Right lobe of liver (tissue), 6 donors: ENCODE measurements at regions not wholly inside any gene's neighbourhood (a gene's known extent, or its start where the extent isn't known, plus 50 kb on each side); places are given as distances from the start of the nearest gene placed in this dataset.
A peak's percentile ranks its signal among the peaks of the same experiment; 100 is the strongest.

Experiments
- ATAC-seq, 4 donors: fragments of 200-7000 bp; cut with Tn5 transposase; one replicate each; pipeline ENCODE4 v1.9.1; 2020; ENCODE audit warnings: mild to moderate bottlenecking in 4 of 4, moderate library complexity in 4 of 4
- DNase-seq, 3 donors: peaks; one replicate each; pipeline ENCODE4 v3.0.0-alpha.2; 2020
- H3K27ac ChIP-seq, 3 donors: fragments of 200-600 bp; one replicate each; pipeline ENCODE4 v1.8.0; 2022
- H3K27me3 ChIP-seq, 2 donors: fragments of 200-600 bp; one replicate each; pipeline ENCODE4 v1.8.0; 2022
- H3K36me3 ChIP-seq, 4 donors: fragments of 200-600 bp; sonication (generic) in 1 of 4; one replicate each; pipeline versions ENCODE4 v1.5.1 to v1.8.0; 2017 to 2022; ENCODE audit warnings: control low read depth in 1 of 4
- H3K4me1 ChIP-seq, 4 donors: fragments of 200-600 bp; sonication (generic) in 1 of 4; one replicate each; pipeline versions ENCODE4 v1.5.1 to v1.8.0; 2017 to 2022; ENCODE audit warnings: control low read depth in 1 of 4
- H3K4me3 ChIP-seq, 3 donors: fragments of 200-600 bp; one replicate each; pipeline ENCODE4 v1.8.0; 2022
- H3K9me3 ChIP-seq, 4 donors: fragments of 200-600 bp; sonication (generic) in 1 of 4; one replicate each; pipeline versions ENCODE4 v1.5.1 to v1.8.0; 2017 to 2022; ENCODE audit warnings: control low read depth in 1 of 4
- CTCF ChIP-seq, 4 donors: fragments of 200-600 bp in 3 of 4; fragments of 450-650 bp in 1 of 4; IDR thresholded peaks; one replicate each; pipeline versions ENCODE4 v1.5.1 to v1.8.0; 2016 to 2022; ENCODE audit warnings: antibody characterized with exemption in 4 of 4, mild to moderate bottlenecking in 2 of 4
- POLR2A ChIP-seq: fragments of 450-650 bp; IDR thresholded peaks from one replicate; pipeline ENCODE4 v1.6.1; 2017; ENCODE audit warnings: antibody characterized with exemption, mild to moderate bottlenecking
- WGBS: methylation state at CpG from one replicate; pipeline ENCODE4 v1.1.6; 2018; ENCODE audit warnings: low coverage, low lambda C conversion rate; ENCODE audit not compliant: insufficient coverage; ENCODE audit errors: missing lambda C conversion rate; 5-methylcytosine and 5-hydroxymethylcytosine counted together
- intact Hi-C, 2 donors: fragments of 100-400 bp; cut with DNase I; formaldehyde crosslinking; loops; one replicate each; pipeline versions ENCODE4 v1.11.2 to v1.14.1; 2022
- donor health status: DM: no; HTN: yes; CAD: no.
- donor health status: DM: no; HTN: no; CAD: no.
- donor health status: DM: no; HTN: no; CAD: no.
- donor health status: DM: no; HTN: yes; CAD: no.
- donor health status: DM: no; HTN: yes; CAD: no.

GRCh38 chr2:120846406-120847095 lies 110.9 kb downstream of the GLI2 start:
- intact Hi-C loops, result no loop called here
- DNase-seq (no peak), ATAC-seq (no peak)
- no peak overlapping the region for H3K27ac ChIP-seq
- H3K36me3 ChIP-seq, result no peaks in the 10 kb centered on the region
- no peaks in the 10 kb centered on the region for H3K9me3 ChIP-seq
- no peaks in the 10 kb centered on the region for H3K27me3 ChIP-seq
- no peaks in the 10 kb centered on the region for H3K4me1 ChIP-seq
- 77% methylated on average over 7 of the region's 14 CpGs for WGBS
- no peak overlapping the region for H3K4me3 ChIP-seq
- TF ChIP-seq CTCF (IDR thresholded peaks at IDR 0.05) (no peak), POLR2A (no peak)

- no peak for DNase-seq
- WGBS, result 48% methylated on average over 5 of the region's 24 CpGs
Measured at GRCh38 chr2:120847700-120848321, 112.1 kb downstream of the GLI2 start.

GRCh38 chr2:120849278-120849677 lies 113.6 kb downstream of the GLI2 start:
- H3K27ac ChIP-seq, result no peak overlapping the region
- H3K9me3 ChIP-seq, result no peaks in the 10 kb centered on the region
- H3K36me3 ChIP-seq, result no peaks in the 10 kb centered on the region
- no peak for TF ChIP-seq POLR2A
- no peak for TF ChIP-seq CTCF (IDR thresholded peaks at IDR 0.05)
- intact Hi-C loops, result no loop called here
- no peak for ATAC-seq
- no peak for DNase-seq
- no peaks in the 10 kb centered on the region for H3K4me1 ChIP-seq
- no peak overlapping the region for H3K4me3 ChIP-seq
- 86% methylated on average over 2 of the region's 2 CpGs for WGBS
- H3K27me3 ChIP-seq, result no peaks in the 10 kb centered on the region

More at GRCh38 chr2:120847700-120848321, 112.1 kb downstream of the GLI2 start:
- H3K9me3 ChIP-seq, result no peaks in the 10 kb centered on the region
- H3K4me1 ChIP-seq, result no peaks in the 10 kb centered on the region
- no peak overlapping the region for H3K27ac ChIP-seq
- H3K27me3 ChIP-seq, result no peaks in the 10 kb centered on the region
- TF ChIP-seq POLR2A (no peak), CTCF (IDR thresholded peaks at IDR 0.05) (no peak)
- no peak for ATAC-seq
- no peak overlapping the region for H3K4me3 ChIP-seq
- intact Hi-C loops, result no loop called here
- H3K36me3 ChIP-seq, result no peaks in the 10 kb centered on the region

- peak in 1 of 3 donors; percentile 22 for DNase-seq
- intact Hi-C loops, result no loop called here
- ATAC-seq, result no peak
- H3K36me3 ChIP-seq, result no peaks in the 10 kb centered on the region
- no peak overlapping the region for H3K27ac ChIP-seq
- H3K9me3 ChIP-seq, result no peaks in the 10 kb centered on the region
- TF ChIP-seq CTCF (IDR thresholded peaks at IDR 0.05), result no peak
- no peak for TF ChIP-seq POLR2A
- H3K4me1 ChIP-seq, result no peaks in the 10 kb centered on the region
- no peaks in the 10 kb centered on the region for H3K27me3 ChIP-seq
- H3K4me3 ChIP-seq, result no peak overlapping the region
- WGBS, result 53% methylated on average over 2 of the region's 5 CpGs
Measured at GRCh38 chr2:120850551-120850950, 114.9 kb downstream of the GLI2 start.
